B cell (primary cell): ENCODE measurements at regions not wholly inside any gene's neighbourhood (a gene's known extent, or its start where the extent isn't known, plus 50 kb on each side); places are given as distances from the start of the nearest gene placed in this dataset.
"Not testable (repeated sequence)": the region's sequence is repeated elsewhere in the genome, so short reads cannot be mapped to it uniquely, and the experiment has no call there.

Experiments used
- EZH2 ChIP-seq: IDR thresholded peaks from 2 replicates; pipeline ENCODE4 v1.6.1; 2012; ENCODE audit warnings: borderline replicate concordance, low read depth, mild to moderate bottlenecking, moderate library complexity, low read length; ENCODE audit not compliant: insufficient read depth, poor library complexity, severe bottlenecking
- TF ChIP-seq, protein P1 (sequence below): fragments of 200-600 bp; IDR thresholded peaks from one replicate; pipeline ENCODE4 v1.8.0; 2022; ENCODE audit warnings: antibody characterized with exemption, mild to moderate bottlenecking

DNA sequence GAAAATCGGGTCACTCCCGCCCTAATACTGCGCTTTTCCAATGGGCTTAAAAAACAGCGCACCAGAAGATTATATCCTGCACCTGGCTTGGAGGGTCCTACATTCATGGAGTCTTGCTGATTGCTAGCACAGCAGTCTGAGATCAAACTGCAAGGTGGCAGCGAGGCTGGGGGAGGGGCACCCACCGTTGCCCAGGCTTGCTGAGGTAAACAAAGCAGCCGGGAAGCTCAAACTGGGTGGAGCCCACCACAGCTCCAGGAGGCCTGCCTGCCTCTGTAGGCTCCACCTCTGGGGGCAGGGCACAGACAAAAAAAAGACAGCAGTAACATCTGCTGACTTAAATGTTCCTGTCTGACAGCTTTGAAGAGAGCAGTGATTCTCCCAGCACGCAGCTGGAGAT, 150.6 kb upstream of the ANKFN1 start:
- TF ChIP-seq, protein P1, sequence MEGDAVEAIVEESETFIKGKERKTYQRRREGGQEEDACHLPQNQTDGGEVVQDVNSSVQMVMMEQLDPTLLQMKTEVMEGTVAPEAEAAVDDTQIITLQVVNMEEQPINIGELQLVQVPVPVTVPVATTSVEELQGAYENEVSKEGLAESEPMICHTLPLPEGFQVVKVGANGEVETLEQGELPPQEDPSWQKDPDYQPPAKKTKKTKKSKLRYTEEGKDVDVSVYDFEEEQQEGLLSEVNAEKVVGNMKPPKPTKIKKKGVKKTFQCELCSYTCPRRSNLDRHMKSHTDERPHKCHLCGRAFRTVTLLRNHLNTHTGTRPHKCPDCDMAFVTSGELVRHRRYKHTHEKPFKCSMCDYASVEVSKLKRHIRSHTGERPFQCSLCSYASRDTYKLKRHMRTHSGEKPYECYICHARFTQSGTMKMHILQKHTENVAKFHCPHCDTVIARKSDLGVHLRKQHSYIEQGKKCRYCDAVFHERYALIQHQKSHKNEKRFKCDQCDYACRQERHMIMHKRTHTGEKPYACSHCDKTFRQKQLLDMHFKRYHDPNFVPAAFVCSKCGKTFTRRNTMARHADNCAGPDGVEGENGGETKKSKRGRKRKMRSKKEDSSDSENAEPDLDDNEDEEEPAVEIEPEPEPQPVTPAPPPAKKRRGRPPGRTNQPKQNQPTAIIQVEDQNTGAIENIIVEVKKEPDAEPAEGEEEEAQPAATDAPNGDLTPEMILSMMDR: not testable (repeated sequence)
- not testable (repeated sequence) for TF ChIP-seq EZH2
